Body of pancreas (tissue), 4 donors: ENCODE measurements at regions not wholly inside any gene's neighbourhood (a gene's known extent, or its start where the extent isn't known, plus 50 kb on each side); places are given as distances from the start of the nearest gene placed in this dataset.

ENCODE experiments used
- POLR2A ChIP-seq, 3 donors: fragments of 450-650 bp; IDR thresholded peaks; one replicate each; pipeline ENCODE4 v1.6.1; 2016; ENCODE audit warnings: antibody characterized with exemption in 3 of 3, mild to moderate bottlenecking in 2 of 3
- TF ChIP-seq, protein P1 (sequence below), 7 experiments: fragments of 450-650 bp in 4 of 7; fragments of 200-600 bp in 3 of 7; sonication (generic) in 3 of 7; IDR thresholded peaks; one replicate each; pipeline ENCODE4 v1.5.1; 2016 to 2019; ENCODE audit warnings: antibody characterized with exemption in 7 of 7

DNA sequence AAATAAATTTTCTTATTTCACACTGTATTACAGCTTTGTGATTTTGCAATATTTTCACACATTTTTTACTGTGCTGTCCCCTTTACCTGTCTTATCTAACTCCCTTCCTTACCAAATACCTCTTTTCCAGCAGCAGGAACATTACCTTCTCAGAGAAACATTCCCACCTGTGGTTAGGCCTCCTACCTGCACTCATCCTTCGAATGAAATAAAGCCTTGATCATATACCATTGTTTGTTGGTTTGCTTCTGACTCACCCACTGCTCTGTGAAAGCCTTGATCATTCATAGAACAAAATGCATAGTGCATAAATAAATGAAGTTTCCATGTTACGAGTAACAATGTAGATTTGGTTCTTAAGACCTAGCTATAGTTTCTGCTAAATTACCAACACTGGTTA lies 256.3 kb downstream of the ARL4A start:
- TF ChIP-seq POLR2A (IDR thresholded peaks at IDR 0.05): no peak
- TF ChIP-seq, protein P1, sequence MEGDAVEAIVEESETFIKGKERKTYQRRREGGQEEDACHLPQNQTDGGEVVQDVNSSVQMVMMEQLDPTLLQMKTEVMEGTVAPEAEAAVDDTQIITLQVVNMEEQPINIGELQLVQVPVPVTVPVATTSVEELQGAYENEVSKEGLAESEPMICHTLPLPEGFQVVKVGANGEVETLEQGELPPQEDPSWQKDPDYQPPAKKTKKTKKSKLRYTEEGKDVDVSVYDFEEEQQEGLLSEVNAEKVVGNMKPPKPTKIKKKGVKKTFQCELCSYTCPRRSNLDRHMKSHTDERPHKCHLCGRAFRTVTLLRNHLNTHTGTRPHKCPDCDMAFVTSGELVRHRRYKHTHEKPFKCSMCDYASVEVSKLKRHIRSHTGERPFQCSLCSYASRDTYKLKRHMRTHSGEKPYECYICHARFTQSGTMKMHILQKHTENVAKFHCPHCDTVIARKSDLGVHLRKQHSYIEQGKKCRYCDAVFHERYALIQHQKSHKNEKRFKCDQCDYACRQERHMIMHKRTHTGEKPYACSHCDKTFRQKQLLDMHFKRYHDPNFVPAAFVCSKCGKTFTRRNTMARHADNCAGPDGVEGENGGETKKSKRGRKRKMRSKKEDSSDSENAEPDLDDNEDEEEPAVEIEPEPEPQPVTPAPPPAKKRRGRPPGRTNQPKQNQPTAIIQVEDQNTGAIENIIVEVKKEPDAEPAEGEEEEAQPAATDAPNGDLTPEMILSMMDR (IDR thresholded peaks at IDR 0.05): no peak
